ENCODE measurements at regions not wholly inside any gene's neighbourhood (a gene's known extent, or its start where the extent isn't known, plus 50 kb on each side); places are given as distances from the start of the nearest gene placed in this dataset.

- no peak overlapping the region for H3K14ac ChIP-seq (ENCODE audit: insufficient read length)
- peaks cover 3% of the 10 kb centered on the region; the same call in 1 of the 2 replicates for H3K23me2 ChIP-seq (ENCODE audit: low read depth, low read length)
- H3K27me3 ChIP-seq (replicated peaks in 1 of 4; ENCODE audit: control insufficient read depth in 3 of 4, extremely low read depth in 1 of 4, insufficient read depth in 3 of 4, low read length in 3 of 4) = no peaks in the 10 kb centered on the region
- H4K5ac ChIP-seq (ENCODE audit: insufficient read length, low read depth, low read length) = no peak overlapping the region
- no peaks in the 10 kb centered on the region for H4K20me1 ChIP-seq (replicated peaks in 1 of 2; ENCODE audit: control insufficient read depth in 1 of 2, insufficient read depth in 2 of 2, low read length in 2 of 2)
- no peak overlapping the region for H3K23ac ChIP-seq (ENCODE audit: insufficient read length)
- no peak overlapping the region for H3K18ac ChIP-seq (ENCODE audit: extremely low read depth, low read length)
- H3K4me1 ChIP-seq (replicated peaks in 1 of 4; ENCODE audit: control insufficient read depth in 3 of 4, insufficient read depth in 4 of 4, low read length in 3 of 4) = no peaks in the 10 kb centered on the region
- H3K79me2 ChIP-seq (ENCODE audit: control insufficient read depth in 1 of 2, insufficient read depth in 2 of 2, low read length in 2 of 2) = peaks cover 0 to 3% of the 10 kb centered on the region in 2 experiments; a peak in 1 of 4 replicates
- no peak overlapping the region for H2BK15ac ChIP-seq (ENCODE audit: low read length)
- CTCF ChIA-PET (ENCODE audit: partially characterized antibody) = interaction anchor here (0.7 to 2.5 kb wide), 5 partner anchors 9 to 88 kb away, joined by 3 to 6 read pairs (median 3); no protein-coding TSS in a partner anchor
- H3K56ac ChIP-seq (replicated peaks; ENCODE audit: insufficient read length, low read depth, low read length) = no peak overlapping the region
- no peak overlapping the region for H4K91ac ChIP-seq (replicated peaks; ENCODE audit: insufficient read length, low read length)
- DNase-seq (ENCODE audit: low read depth in 1 of 2, low spot score in 2 of 2) (no peak), FAIRE-seq (no peak)
- H2AK5ac ChIP-seq (ENCODE audit: low read depth, low read length) = no peak overlapping the region
- no peak overlapping the region for H3K27ac ChIP-seq (ENCODE audit: low read depth, low read length)
- no peak overlapping the region for H2BK20ac ChIP-seq (ENCODE audit: low read length)
- no peak overlapping the region for H3K4me2 ChIP-seq (ENCODE audit: insufficient read depth in 1 of 2, low read depth in 2 of 2, low read length in 2 of 2)
- H3K36me3 ChIP-seq (ENCODE audit: control insufficient read depth in 2 of 4, insufficient read depth in 4 of 4, low read length in 3 of 4) = no peaks in the 10 kb centered on the region
- H3K9ac ChIP-seq (replicated peaks in 1 of 4; ENCODE audit: extremely low read depth in 1 of 4, low read depth in 3 of 4, low read length in 3 of 4) = no peak overlapping the region
- no peaks in the 10 kb centered on the region for H3K9me3 ChIP-seq (ENCODE audit: insufficient read depth in 2 of 2, low read depth in 1 of 2, low read length in 1 of 2)
- no peak overlapping the region for H3K4me3 ChIP-seq (ENCODE audit: extremely low read depth in 1 of 4, insufficient read depth in 2 of 4, low read depth in 3 of 4, low read length in 4 of 4)
- POLR2A ChIA-PET (ENCODE audit: partially characterized antibody) = no interaction called here
- H3K79me1 ChIP-seq (ENCODE audit: low read depth, low read length) = no peaks in the 10 kb centered on the region
- TF ChIP-seq POLR2AphosphoS5 (IDR thresholded peaks at IDR 0.05; ENCODE audit: low read depth, low read length) = no peak
- no peak for TF ChIP-seq SIN3A (conservative IDR thresholded peaks at IDR 0.05 in 1 of 2, IDR thresholded peaks at IDR 0.05 in 1 of 2; ENCODE audit: low read depth in 1 of 2, low read length in 2 of 2)
- no peak overlapping the region for H2BK12ac ChIP-seq (ENCODE audit: low read depth, low read length)
- H4K8ac ChIP-seq (ENCODE audit: extremely low read depth, insufficient read depth, low read length) = no peak overlapping the region
- 79% methylated on average over 2 of the region's 2 CpGs; no CpG with 5 or more reads in 1 of the 2 experiments for WGBS, 2 experiments (ENCODE audit: extremely low coverage in 1 of 2, insufficient coverage in 1 of 2, insufficient read length in 1 of 2, insufficient replicate concordance in 2 of 2, low coverage in 1 of 2, low lambda C conversion rate in 2 of 2, missing lambda C conversion rate in 1 of 2)
- no peak overlapping the region for H2BK120ac ChIP-seq (replicated peaks; ENCODE audit: low read depth, low read length)
- no peak overlapping the region for H3K4ac ChIP-seq (replicated peaks; ENCODE audit: insufficient read length, low read depth, low read length)
- H2AFZ ChIP-seq (ENCODE audit: low read length) = no peak overlapping the region
- no peak overlapping the region for H2BK5ac ChIP-seq (ENCODE audit: low read depth, low read length)
These were observed 113.9 kb upstream of the HES1 start for GRCh38 chr3:194022052-194022451.

Data from H1 (cell line).